ENCODE measurements at regions not wholly inside any gene's neighbourhood (a gene's known extent, or its start where the extent isn't known, plus 50 kb on each side); places are given as distances from the start of the nearest gene placed in this dataset.
A peak's percentile ranks its signal among the peaks of the same experiment; 100 is the strongest.
"Not testable (repeated sequence)": the region's sequence is repeated elsewhere in the genome, so short reads cannot be mapped to it uniquely, and the experiment has no call there.

DNA sequence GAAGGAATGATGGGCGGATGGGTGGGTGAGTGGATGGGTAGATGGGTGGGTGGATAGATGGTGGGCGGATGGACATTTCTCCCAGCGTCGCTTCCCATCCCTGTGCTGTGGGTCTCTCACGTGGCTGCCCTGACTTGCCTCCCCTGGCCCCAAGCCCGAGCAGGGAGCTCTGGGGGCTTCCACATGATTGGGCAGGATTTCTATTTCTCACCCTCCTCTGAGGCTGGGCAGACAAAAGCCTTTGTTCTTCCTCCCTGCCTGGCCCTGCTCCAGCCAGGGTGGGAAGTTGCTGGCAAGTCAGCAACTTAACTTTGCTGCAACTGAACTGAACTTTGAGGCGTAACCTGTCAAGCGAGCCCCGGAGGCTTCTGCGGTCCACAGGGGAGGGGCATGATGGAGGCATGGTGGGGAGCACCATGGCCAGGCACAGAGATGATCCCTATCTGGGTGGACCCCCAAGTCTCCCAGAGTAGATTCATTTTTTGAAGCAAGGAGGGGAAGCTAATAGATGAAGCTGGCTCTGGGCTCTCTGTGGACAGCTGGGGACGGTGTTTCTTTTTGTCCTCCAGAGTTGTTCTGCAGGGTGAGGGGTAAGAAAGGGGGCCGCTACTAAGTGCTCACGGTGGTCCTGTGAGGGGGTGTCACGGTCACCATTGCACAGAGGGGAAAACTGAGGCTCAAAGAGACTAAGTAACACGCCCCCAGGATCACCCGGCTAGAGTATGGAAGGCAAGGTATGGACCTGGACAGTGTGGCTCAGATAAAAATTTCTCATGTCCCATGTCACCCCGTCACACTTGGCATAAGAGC, 140.1 kb downstream of the CEBPB start:
- no peak for DNase-seq

DNA sequence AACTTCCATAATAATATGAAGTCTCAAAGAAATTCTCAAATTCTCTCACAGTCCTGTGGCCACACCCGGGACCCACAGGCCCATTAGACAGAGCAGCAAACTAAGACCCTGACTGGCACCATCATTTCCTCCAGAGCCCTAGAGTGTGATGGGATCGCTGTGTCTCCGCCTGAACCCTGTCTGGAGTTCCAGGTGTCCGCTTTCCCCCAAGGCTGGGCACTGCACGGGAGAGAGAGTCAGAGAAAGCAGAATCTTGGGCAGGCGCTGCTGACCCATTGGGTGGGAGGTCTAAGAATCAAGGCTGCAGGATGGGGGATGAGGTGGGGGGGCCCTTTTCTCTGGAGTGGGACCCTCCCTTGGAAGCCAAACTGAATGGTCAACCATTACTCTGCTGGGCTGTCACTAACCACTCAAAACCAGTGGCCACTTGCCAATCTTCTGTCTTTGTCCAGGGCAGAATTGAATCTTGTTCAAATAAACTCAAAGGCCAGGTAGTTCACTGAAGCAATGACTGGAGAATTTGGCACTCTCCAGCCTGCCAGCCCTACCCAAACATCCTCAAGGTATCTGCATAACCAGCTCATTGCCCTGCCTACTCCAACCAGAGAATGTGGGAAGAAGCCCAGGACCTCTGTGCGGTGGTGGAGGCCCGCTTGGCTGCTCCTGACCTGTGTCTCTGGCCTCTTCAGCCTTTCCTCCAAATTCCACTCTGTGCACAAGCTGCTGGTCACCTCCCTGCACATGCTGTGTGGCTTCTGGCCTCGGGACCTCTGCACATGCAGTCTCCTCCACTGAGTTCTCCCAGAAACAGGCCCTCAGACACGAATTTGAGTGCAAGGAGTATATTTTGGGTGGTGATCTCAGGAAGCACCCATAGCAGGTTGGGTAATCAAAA, 141.1 kb downstream of the CEBPB start:
- no peak for DNase-seq

DNA sequence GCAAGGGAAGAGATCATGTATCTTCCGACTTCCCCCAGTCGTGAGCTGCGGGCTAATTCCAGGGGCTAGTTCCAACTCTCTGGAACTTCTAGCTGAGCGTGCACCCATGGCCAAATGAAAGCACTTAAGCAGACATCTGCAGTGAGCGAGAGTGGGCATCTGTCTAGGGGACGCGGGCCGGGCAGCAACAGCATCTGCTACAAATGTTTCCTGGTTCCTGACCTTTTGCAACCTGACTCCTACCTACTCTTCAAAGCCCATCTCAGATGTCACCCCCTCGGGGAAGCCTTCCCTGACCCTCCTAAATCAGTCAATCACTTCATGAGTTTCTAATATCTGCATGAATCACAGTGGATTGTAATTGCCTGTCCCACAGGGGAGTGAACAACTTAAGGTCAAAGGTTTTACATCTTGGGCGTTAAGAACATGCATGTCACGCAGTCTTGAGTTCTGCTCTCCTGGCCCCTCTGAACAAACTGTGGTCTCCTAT, 141.9 kb downstream of the CEBPB start:
- no peak for DNase-seq

DNA sequence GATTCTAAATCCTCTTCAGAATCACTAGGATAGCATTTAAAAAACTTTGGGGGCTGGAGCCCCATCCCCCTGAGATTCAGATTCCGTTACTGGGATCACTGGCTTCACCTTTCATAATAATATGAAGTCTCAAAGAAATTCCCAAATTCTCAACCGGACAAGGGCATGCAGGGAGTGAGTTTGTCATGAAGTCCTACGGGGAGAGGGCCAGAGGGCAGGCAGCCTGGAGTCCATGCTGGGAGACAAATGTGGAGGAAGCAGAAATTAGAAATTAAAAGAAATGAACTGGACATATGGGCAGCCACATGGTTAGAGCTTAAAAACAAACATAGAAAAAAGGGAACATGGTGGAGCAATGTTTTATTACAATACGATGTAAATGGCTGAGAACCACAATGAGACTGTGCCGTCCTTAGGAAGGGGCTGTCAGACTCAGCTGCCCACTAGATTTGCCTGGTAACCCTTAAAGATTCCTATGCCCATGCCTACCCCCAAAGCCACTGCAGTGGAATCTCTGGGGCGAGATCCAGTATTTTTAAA, 142.6 kb downstream of the CEBPB start:
- no peak for DNase-seq

DNA sequence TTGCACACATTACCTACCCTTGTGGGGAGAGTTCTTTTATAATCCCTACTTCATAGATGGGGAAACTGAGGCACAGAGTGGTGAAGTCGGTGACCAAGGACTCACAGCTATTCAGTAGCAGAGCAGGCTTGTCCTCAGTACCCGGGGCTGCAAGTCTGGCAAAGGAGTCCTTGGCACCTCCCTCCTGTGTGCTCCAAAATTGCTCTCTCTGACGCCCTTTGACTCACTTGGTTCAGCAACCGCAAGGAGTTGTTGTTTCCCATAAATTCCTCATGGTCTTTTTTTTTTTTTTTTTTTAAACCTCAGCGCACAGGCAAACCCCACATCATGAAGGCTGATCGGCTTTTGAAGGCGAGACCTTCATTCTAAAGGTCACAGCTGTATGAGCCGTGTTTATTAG, 143.2 kb downstream of the CEBPB start:
- DNase-seq = no peak

DNA sequence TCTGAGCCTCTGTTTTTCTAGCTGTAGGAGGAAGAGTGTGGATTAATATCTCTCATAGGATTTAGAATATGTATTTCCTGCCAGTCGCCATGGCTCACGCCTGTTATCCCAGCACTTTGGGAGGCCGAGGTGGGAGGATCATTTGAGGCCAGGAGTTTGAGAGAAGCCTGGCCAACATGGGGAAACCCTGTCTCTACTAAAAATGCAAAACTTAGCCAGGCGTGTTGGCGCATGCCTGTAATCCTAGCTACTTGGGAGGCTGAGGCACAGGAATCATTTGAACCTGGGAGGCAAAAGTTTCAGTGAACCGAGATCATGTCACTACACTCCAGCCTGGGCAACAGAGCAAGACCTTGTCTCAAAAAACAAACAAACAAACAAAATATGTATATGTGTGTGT, 143.9 kb downstream of the CEBPB start:
- DNase-seq = not testable (repeated sequence)

DNA sequence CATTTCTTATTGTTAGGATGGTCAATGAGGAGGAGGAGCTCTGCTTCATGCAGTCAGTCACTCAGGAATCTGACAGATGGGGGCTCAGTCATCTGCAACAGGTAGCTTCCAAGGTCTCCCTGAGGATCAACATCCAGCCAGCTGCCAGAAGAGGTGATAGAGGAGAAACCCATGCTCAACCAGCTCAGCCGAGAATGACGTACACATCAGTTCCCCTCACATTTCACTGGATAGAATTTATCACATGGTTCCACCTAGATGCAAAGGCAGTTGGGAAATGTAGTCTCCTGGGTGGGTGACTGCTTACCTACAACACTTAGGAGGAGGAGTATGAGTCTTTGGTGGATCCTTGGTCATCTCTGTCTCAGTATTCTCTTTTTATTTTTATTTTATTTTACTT, 144.5 kb downstream of the CEBPB start:
- DNase-seq = no peak

DNA sequence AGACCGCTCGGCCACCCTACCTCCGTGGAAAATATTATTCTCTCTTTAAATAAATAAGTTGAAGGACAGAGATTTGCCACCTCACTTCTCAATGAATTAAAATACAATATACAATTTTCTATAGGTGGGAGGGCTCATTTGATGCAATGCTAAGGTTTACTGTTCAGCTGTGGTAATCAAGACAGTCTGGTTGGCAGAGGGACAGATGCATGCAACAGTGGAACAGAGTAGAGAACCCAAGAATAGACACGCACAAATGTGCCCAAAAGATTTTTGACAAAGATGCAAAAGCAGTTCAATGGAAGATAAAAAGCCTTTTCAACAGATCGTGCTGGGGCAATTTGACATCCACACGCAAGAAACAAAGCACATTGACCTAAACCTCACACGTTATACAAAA, 145.2 kb downstream of the CEBPB start:
- DNase-seq = no peak

DNA sequence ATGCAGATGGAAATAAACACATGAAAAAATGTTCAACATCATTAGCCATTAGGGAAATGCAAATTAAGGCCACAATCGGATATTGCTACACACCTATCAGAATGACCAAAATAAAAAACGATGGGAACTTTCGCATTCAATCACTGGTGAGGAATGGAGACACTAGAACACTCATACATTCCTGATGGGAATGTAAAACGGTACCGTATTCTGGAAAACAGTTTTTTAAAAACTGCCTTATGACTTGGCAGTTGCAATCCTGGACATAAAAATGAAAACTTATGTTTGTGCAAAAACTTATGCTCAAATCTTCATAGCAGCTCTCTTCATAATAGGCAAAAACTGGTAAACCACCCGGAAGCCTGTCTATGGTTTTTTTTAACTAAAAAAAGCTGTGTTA, 146.0 kb downstream of the CEBPB start:
- no peak for DNase-seq

DNA sequence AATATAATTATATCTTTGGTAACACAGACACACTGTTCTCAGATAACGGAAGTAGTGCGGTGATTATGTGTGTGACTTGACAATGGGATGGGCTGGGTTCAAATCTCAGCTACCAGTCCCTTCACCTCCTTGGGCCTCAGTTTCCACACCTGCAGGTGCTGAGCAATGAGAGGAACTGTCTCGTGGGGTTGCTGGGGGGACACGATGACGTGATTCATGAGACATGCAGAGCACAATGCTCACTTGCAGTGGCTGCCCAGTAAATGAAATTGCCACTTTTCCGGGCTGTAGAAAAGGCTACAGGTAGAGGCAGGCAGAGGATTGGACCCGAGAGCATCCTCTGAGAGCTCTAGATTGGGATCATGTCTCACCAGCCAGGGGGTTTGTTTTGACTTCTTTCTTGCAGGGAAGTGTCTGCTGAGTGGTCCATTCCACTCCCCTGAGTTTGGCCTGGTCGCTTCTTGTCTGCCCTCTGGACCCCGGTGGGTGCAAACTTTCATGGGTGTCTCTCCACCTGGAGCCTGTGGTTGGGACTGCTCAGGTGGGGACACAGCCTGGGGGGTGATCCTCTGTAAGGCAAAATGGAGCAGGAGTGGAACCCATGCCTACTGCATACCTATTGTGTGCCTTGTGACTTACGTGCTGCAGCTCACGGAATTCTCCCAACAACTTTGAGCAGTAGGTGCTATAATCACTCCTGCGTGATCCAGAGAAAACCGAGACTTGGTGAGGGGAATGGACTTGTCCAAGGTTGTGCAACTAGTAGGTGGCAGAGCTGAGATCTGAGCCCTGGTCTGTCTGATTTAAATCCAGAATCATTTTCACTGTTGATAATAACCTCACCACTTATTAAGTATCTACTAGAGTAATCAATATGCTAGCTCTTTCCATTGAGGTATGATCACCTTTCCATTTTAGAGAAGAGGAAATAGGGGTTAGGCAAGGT, 147.2 kb downstream of the CEBPB start:
- DNase-seq = no peak

DNA sequence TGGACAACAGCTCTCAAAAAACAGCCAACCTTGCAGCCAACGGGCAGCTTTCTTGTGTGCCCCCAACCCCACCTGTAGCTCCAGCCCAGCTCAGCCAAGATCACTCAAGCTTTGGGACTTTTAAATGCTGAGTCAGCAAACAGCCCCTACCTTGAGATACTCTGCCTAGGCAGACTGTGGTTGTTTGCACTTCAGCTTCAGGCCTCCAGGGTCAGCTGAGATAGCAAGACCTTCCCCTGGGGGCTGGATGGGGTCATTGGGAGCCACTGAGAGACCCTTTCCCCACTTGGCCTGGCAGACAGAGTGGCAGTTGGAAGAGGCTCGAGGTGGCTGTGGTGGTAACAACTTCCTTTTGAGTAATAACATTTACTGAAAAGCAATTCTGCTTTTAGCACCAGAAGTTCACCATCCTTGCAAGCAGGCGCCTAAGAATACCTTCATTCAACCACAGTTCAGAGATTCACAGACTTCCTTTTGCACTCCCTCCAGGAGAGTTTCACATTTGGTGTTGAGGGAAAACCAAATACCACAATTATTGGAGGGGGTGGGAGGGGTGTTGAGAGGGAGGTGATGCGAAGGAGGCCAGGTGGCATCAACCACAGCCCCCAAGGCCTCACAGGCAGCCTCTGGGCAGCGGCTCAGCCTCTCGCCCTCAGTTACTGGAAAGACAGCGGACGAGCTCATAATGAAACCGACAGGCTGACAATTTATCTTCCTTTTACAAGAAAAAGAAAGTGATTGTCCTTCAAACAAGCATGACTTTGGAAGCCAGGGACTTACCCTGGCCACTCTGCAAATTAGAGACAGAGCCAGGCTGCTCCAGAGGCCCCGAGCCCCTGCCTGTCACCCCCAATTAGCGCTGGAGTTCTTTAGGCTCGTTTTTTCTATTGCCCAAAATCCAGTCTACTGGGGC, 148.1 kb downstream of the CEBPB start:
- DNase-seq = peak; percentile 62 to 80

DNA sequence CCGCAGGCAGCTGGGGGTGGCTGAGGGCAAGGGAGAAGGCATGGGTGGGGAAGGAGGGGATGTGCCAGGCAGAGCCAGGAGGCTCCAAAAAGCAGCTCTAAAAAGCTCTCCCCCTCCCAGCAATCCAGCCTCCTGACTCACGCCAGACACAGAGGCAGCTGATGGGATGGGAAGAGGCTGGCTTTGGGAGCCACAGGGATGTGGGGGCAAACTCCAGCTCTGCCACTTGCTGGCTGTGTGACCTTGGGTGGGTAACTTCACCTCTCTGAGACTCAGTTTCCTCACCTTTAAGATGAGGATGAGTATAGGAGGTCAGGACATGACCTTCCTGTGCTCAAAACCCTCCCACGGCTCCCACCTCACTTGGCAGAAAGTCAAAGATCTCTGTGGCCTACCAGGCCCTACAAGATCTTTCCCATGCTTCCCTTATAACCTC, 148.9 kb downstream of the CEBPB start:
- no peak for DNase-seq

DNA sequence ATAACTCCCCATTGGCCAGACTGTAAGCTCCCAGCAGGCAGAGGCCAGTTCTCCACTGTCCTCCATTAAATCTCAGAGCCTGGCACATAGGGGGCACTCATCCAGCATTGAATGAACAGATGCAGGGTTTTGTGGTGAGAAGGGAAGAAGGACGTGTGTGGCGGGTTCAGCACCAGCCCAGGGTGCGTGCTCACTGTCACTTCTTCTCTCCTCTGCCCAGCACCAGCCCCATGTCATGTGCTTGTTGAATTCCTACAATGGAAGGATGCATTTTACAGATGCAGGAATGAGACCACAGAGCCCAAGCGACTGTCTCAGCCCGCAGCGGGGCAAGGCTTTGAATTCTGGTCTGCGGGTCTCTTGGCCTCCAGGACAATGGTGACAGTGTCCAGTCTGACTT, 149.9 kb downstream of the CEBPB start:
- DNase-seq = no peak

DNA sequence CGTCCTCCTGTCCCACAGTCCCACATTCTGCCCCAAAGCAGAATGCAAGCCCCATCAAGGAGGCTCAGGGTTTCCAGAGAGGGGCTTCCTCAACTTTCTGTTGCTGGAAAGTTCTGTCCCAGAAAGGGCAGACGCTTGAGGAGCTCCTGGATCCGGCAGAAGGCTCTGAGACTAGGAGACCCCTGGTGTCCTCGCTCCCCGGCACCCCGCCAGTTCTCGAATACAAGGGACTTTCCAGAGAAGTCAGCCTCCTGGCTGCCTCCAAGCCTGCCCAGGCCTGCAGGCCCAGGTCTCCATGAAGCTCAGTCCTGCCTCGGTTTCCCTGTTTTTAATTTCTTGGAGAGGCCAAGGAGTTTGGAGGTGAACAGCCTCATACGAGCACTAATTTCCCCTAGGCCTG, 150.4 kb downstream of the CEBPB start:
- DNase-seq = no peak

DNA sequence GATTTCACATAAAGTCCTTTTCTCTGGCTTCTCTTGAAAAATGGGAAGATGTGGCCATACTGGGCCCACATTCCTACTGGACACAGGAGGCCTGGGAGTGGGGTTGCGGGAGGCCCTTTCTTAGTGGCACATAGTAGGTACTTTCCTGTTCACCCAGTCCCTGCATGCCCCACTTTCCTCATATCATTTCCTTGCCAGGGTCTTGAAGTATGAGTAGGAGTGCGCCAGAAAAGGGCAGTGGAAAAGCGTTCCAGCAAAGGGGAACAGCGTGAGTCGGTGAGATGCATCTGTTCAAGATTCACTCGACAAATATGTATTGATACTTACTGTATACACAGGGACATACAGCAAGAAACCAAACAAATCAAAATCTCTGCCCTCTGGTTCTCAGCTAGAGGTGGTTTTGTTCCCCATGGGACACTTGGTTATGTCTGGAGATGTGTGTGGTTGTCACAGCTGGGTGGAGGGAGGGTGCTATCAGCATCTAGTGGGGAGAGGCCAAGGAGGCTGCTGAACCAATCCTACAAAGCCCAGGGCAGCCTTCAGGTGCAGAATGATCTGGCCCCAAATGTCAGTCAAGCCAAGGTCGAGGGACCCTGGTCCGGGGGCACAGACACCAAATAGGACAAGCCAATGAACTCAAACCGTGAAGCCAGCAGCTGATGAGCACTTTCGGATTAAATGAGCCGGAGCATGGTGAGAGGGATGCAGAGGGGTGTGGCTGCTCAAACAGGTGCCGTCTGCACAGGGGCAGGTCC, 151.4 kb downstream of the CEBPB start:
- no peak for DNase-seq

DNA sequence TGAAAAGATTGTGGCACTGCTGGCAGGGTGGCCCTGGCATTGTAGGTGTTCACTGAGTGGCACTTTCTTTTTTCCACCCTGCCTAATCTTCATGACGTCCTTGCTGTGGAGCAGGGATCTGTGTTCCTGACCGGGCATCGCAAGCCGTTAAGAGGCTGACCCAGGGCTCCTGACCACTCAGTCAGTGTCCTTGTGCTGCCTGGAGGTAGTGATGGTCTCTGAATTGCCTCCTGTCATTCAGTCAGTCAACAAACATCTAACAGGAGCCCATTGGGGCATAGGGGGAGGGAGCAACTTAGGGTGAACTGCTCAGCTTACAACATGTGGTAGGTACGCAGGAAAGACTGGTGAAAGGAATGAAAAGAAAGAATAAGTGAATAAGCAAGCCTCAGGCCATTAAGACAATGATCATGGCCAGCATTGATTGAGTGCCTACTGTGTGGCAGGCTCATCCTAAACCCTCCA, 152.0 kb downstream of the CEBPB start:
- no peak for DNase-seq

DNA sequence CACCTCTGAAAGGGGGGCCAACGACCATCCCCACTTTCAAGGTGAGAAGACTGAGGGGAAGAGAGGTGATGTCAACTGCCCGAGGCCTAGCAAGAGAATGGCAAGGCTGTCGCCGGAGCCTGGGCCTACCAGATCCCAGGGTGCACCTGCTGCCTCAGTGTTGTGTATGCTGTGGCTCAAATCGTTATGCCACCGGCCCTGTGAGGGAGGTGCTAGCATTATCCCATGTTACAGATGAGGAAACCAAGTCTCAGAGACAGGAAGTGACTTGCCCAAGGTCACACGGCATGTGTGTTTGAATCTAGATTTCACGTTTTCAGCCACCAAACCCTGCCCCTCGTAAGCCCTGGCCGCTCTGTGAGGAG, 152.5 kb downstream of the CEBPB start:
- DNase-seq = no peak

DNA sequence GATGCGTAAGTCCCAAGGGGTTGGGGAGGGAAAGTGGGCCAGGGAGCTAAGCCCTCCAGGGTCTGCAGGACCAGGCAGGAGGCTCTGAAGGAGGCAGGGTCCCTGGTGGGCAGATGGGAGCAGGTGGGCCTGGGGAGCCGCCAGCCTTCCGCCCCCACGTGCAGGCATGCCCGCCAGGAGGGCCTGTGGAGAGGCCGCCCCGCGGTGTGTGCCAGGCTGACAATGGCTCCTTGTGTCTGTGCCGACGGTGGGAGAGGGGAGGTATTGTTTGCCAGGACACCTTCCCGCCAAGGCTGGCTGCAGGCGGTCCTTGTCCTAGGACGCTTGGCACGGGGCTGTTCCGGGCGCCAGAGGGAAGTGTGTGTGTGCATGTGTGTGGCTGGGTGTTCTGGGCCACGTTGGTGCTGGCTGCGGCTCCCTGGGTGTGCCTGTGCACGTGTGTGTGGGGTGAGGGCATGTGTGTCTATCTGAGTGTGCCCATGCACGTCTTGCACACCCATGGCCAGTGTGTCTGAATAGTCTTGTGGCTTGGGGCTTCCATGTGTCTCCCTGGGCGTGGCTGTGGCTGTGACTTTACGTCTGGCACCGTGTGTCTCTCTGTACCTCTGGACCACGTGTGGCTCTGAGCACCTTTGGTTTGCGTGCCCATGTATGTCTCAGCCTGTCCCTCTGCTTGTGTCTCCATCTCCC, 153.0 kb downstream of the CEBPB start:
- no peak for DNase-seq

DNA sequence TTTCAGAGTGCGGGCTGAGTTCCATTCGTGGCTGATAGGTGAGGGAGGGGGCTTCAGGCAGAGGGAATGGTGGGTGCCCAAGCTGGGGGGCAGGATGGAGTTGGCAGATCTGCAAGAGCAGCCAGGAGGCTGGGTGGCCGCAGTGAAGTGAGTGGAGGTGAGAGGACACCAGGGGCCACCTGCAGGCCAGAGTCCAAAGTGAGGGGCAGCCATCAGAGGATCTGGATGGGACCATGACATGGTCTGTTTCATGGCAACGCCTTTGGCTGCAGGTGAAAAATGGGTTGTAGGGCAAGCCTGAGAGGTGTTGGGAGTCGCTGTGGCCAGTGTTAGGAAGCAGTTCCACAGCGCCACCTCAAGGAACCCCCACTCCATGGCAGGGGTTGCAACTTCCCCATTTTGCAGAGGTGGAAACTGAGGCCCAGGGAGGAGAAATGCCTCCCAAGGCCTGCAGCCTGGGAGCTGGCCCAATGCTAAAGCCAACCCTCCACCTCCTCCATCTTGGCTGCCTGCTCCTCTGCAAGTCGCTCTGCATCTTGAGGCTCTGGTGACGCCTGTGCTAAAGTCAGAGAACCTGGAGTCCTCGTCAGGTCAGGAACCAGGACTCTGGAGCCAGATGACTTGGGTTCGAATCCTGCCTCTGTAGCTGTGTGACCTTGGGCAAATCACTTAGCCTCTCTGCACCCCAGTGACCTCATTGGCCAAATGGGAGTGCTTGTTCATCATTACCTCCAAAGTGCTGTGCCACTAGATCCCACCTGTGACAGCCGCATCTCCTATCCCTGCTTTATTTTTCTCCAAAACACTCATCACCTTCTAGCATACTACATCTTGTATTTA, 153.8 kb downstream of the CEBPB start:
- DNase-seq = no peak
